Hepatocyte (in vitro differentiated cells): ENCODE measurements at regions not wholly inside any gene's neighbourhood (a gene's known extent, or its start where the extent isn't known, plus 50 kb on each side); places are given as distances from the start of the nearest gene placed in this dataset.

Experiments
- DNase-seq: peaks from one replicate; pipeline ENCODE4 v3.0.0-alpha.2; 2016; ENCODE audit warnings: low spot score
- H2AFZ ChIP-seq: fragments of 200-600 bp; sonication (generic); 2 replicates; pipeline ENCODE4 v1.6.0; 2016; ENCODE audit warnings: antibody characterized with exemption, mild to moderate bottlenecking
- H3K27ac ChIP-seq: fragments of 200-600 bp; sonication (generic); 2 replicates; pipeline ENCODE4 v1.5.1; 2016; ENCODE audit warnings: mild to moderate bottlenecking
- H3K27me3 ChIP-seq: fragments of 200-600 bp; sonication (generic); 2 replicates; pipeline ENCODE4 v1.6.1; 2016
- H3K36me3 ChIP-seq: fragments of 200-600 bp; sonication (generic); replicated peaks from 2 replicates; pipeline ENCODE4 v1.5.1; 2016; ENCODE audit warnings: low read depth; ENCODE audit not compliant: insufficient read depth
- H3K4me1 ChIP-seq: fragments of 200-600 bp; sonication (generic); 2 replicates; pipeline ENCODE4 v1.5.1; 2016; ENCODE audit warnings: mild to moderate bottlenecking, moderate library complexity; ENCODE audit not compliant: insufficient read depth
- H3K4me2 ChIP-seq: fragments of 200-600 bp; sonication (generic); 2 replicates; pipeline ENCODE4 v1.6.0; 2016
- H3K4me3 ChIP-seq: fragments of 200-600 bp; sonication (generic); 2 replicates; pipeline ENCODE4 v1.5.1; 2016; ENCODE audit warnings: mild to moderate bottlenecking
- H3K79me2 ChIP-seq: fragments of 200-600 bp; sonication (generic); 2 replicates; pipeline ENCODE4 v1.6.0; 2017; ENCODE audit warnings: mild to moderate bottlenecking
- H3K9me2 ChIP-seq: fragments of 200-600 bp; sonication (generic); replicated peaks from 2 replicates; pipeline ENCODE4 v1.6.0; 2017; ENCODE audit warnings: mild to moderate bottlenecking; ENCODE audit not compliant: insufficient read depth
- H3K9me3 ChIP-seq: fragments of 200-600 bp; sonication (generic); 2 replicates; pipeline ENCODE4 v1.5.1; 2016; ENCODE audit warnings: low read depth, mild to moderate bottlenecking
- H4K20me1 ChIP-seq: fragments of 200-600 bp; sonication (generic); 2 replicates; pipeline ENCODE4 v1.6.0; 2016; ENCODE audit warnings: mild to moderate bottlenecking; ENCODE audit not compliant: insufficient read depth, poor library complexity, severe bottlenecking
- CTCF ChIP-seq: fragments of 200-600 bp; sonication (generic); IDR thresholded peaks from 2 replicates; pipeline ENCODE4 v1.5.1; 2016; ENCODE audit warnings: antibody characterized with exemption, mild to moderate bottlenecking; ENCODE audit not compliant: poor library complexity
- EZH2 ChIP-seq: fragments of 200-600 bp; sonication (generic); IDR thresholded peaks from 2 replicates; pipeline ENCODE4 v1.6.1; 2016; ENCODE audit warnings: antibody characterized with exemption, mild to moderate bottlenecking, borderline replicate concordance
- EZH2phosphoT487 ChIP-seq: fragments of 200-600 bp; sonication (generic); IDR thresholded peaks from one replicate; pipeline ENCODE4 v1.6.1; 2018; ENCODE audit warnings: antibody characterized with exemption, mild to moderate bottlenecking, low read depth, moderate library complexity; ENCODE audit not compliant: unreplicated experiment, severe bottlenecking
- WGBS: methylation state at CpG from one replicate; pipeline ENCODE4 v1.1.6; 2016; ENCODE audit warnings: low lambda C conversion rate; ENCODE audit errors: missing lambda C conversion rate; 5-methylcytosine and 5-hydroxymethylcytosine counted together

DNA sequence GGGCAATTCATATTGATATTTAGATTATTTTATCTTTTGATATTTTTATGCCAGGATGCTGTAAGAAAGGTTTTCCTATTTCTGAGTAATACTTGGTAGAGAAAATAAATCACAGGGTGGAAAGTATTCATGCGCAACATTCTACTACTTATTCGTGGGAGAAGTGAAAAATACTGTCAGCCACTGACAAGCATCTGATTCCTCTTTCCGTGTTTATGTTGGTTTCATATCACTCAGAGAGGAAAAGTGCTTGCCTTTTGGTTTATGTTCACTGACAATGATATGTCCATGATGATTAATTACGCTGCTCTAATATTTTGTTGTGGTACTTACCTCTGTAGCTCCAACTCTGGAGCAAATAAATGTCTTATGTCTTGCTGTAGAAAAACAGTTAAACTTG, 429.4 kb downstream of the EDEM1 start:
- no peaks in the 10 kb centered on the region for H3K9me3 ChIP-seq
- no peaks in the 10 kb centered on the region for H3K36me3 ChIP-seq
- no peak overlapping the region for H3K4me2 ChIP-seq
- DNase-seq: no peak
- no peak overlapping the region for H3K4me3 ChIP-seq
- no peaks in the 10 kb centered on the region for H3K4me1 ChIP-seq
- no peak overlapping the region for H3K27ac ChIP-seq
- no peaks in the 10 kb centered on the region for H3K79me2 ChIP-seq
- TF ChIP-seq EZH2phosphoT487: no peak
- no peak for TF ChIP-seq CTCF
- TF ChIP-seq EZH2: no peak
- H2AFZ ChIP-seq: no peak overlapping the region
- no peaks in the 10 kb centered on the region for H3K9me2 ChIP-seq
- H4K20me1 ChIP-seq: no peaks in the 10 kb centered on the region
- 84% methylated on average over 4 of the region's 4 CpGs for WGBS
- no peaks in the 10 kb centered on the region for H3K27me3 ChIP-seq

- Histone ChIP-seq H3K9me3 (no peaks in the 10 kb centered on the region), H3K9me2 (no peaks in the 10 kb centered on the region), H4K20me1 (no peaks in the 10 kb centered on the region), H3K79me2 (no peaks in the 10 kb centered on the region), H3K27me3 (no peaks in the 10 kb centered on the region), H3K36me3 (no peaks in the 10 kb centered on the region), H2AFZ (no peak overlapping the region), H3K4me3 (no peak overlapping the region), H3K4me1 (no peaks in the 10 kb centered on the region), H3K27ac (no peak overlapping the region), H3K4me2 (no peak overlapping the region)
- TF ChIP-seq EZH2 (no peak), EZH2phosphoT487 (no peak), CTCF (no peak)
- DNase-seq: no peak
These were observed 430.7 kb downstream of the EDEM1 start for GRCh38 chr3:5618170-5618569.

DNA sequence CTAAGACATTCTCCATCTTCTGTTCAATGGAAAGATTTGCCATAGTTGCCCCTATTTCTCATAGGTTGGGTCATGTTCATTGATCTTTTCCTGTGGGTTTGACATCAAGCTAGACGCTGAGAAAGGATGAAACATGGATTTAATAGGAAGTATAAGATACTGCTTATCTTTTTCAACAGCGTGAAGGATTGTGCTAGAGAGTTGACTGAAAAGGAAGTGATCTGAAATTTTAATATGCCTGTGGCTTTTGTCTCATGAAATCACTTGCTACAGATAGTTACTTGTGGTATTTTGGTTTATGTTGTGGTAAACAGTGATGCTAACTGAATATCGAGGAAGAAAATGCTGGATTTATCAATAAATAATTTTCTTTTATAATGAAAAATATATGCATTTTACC, 442.9 kb downstream of the EDEM1 start:
- TF ChIP-seq CTCF (no peak), EZH2phosphoT487 (no peak), EZH2 (no peak)
- H4K20me1 ChIP-seq: no peaks in the 10 kb centered on the region
- WGBS: 67% methylated on average over 3 of the region's 3 CpGs
- H3K27ac ChIP-seq: no peak overlapping the region
- H3K4me2 ChIP-seq: no peak overlapping the region
- no peaks in the 10 kb centered on the region for H3K27me3 ChIP-seq
- DNase-seq: no peak
- H3K9me3 ChIP-seq: no peaks in the 10 kb centered on the region
- H3K4me3 ChIP-seq: no peak overlapping the region
- H2AFZ ChIP-seq: no peak overlapping the region
- H3K79me2 ChIP-seq: no peaks in the 10 kb centered on the region
- no peaks in the 10 kb centered on the region for H3K4me1 ChIP-seq
- no peaks in the 10 kb centered on the region for H3K36me3 ChIP-seq
- H3K9me2 ChIP-seq: no peaks in the 10 kb centered on the region

DNA sequence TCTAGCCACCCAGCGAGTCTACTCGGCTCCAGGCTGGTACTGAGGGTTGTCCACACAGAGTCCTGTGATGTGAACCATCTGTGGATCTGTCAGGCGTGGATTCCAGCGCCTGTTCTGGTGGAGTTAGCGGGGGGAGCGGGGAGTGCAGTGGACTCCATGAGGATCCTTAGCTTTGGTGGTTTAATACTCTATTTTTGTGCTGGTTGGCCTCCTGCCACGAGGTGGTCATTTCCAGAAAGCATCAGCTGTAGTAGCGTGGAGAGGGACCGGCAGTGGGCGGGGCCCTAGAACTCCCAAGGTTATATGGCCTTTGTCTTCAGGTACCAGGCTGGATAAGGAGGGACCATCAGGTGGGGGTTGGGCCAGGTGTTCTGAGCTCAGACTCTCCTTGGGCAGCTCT, 446.5 kb downstream of the EDEM1 start:
- Histone ChIP-seq H3K4me2 (no peak overlapping the region), H3K79me2 (no peaks in the 10 kb centered on the region), H3K36me3 (no peaks in the 10 kb centered on the region), H2AFZ (no peak overlapping the region), H3K4me1 (no peaks in the 10 kb centered on the region), H4K20me1 (no peaks in the 10 kb centered on the region), H3K27me3 (no peaks in the 10 kb centered on the region), H3K27ac (no peak overlapping the region), H3K4me3 (no peak overlapping the region), H3K9me3 (no peaks in the 10 kb centered on the region), H3K9me2 (no peaks in the 10 kb centered on the region)
- no peak for DNase-seq
- 91% methylated on average over 10 of the region's 10 CpGs for WGBS
- no peak for TF ChIP-seq EZH2phosphoT487
- TF ChIP-seq CTCF: no peak
- TF ChIP-seq EZH2: no peak
